D721Med (cell line): ENCODE measurements at regions not wholly inside any gene's neighbourhood (a gene's known extent, or its start where the extent isn't known, plus 50 kb on each side); places are given as distances from the start of the nearest gene placed in this dataset.

Experiments used
- DNase-seq: peaks from one replicate; pipeline ENCODE4 v3.0.0; 2011; ENCODE audit warnings: low spot score; ENCODE audit not compliant: insufficient read length
- FAIRE-seq: peaks from 2 replicates; lab custom pipeline; 2011; peaks lifted over from hg19 to GRCh38; lab: Jason Lieb, UNC
- TF ChIP-seq, protein P1 (sequence below): IDR thresholded peaks from 2 replicates; pipeline ENCODE4 v1.5.1; 2012; ENCODE audit warnings: mild to moderate bottlenecking, control low read depth; ENCODE audit not compliant: insufficient read depth; ENCODE audit errors: missing control alignments

DNA sequence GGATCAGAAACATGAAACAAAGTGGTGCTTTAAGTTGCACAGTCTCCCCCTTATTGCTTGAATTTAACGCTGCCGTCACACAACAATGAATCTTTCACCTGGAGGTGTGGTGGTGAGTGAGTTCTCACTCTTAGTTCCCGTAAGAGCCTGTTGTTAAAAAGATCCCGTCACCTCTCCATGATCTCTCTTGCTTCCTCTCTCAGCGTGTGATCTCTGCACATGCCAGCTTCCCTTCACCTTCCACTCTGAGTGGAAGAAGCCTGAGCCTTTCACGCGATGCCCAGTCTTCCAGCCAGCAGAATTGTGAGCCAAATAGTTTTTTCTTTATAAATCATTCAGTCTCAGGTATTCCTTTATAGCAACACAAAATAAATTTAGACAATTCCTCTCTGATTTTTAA, 136.7 kb upstream of the CHL1 start:
- FAIRE-seq (no peak), DNase-seq (no peak)
- TF ChIP-seq, protein P1, sequence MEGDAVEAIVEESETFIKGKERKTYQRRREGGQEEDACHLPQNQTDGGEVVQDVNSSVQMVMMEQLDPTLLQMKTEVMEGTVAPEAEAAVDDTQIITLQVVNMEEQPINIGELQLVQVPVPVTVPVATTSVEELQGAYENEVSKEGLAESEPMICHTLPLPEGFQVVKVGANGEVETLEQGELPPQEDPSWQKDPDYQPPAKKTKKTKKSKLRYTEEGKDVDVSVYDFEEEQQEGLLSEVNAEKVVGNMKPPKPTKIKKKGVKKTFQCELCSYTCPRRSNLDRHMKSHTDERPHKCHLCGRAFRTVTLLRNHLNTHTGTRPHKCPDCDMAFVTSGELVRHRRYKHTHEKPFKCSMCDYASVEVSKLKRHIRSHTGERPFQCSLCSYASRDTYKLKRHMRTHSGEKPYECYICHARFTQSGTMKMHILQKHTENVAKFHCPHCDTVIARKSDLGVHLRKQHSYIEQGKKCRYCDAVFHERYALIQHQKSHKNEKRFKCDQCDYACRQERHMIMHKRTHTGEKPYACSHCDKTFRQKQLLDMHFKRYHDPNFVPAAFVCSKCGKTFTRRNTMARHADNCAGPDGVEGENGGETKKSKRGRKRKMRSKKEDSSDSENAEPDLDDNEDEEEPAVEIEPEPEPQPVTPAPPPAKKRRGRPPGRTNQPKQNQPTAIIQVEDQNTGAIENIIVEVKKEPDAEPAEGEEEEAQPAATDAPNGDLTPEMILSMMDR, result no peak

- FAIRE-seq, result no peak
- TF ChIP-seq, protein P1, result no peak
- no peak for DNase-seq
Measured at GRCh38 chr3:63095-63765, 133.3 kb upstream of the CHL1 start.

DNA sequence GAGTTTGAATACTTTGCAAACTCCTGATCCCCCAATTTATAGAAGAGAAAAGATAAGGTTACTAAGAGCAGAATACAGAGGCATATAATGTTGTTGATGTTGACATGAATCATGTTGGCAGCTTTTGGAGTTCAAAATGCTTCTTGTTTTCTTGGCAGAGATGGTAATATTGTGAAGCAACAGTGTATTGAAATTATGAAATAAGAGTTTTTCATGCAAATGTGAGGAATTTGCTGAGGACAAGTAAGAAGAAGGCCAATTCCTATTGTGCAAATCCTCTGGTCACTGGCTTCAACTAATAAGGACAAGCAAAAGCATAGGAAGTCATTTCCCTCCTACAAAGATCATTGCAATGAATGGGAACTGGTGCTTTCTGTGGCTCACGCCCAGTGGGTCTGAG, 126.9 kb upstream of the CHL1 start:
- TF ChIP-seq, protein P1, result no peak
- no peak for DNase-seq
- no peak for FAIRE-seq

DNA sequence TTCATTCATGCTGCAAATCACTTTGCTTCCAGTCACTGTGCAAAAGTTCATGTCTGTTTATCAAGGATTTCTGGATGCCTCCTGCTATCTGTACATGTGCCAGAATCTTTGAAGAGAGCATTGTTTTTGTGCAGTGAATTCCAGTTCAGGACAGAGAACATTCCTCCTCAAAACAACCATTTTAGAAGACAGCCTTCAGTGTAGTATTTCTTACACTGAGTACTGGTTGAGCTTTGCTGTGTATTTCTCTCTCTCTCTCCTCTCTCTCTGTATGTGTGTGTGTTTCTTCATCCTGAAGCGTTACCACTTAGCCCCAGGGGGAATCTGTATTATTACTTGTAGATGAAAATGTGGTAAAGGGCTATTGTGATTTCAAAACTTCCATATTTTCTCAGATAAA, 123.8 kb upstream of the CHL1 start:
- FAIRE-seq (no peak), DNase-seq (no peak)
- TF ChIP-seq, protein P1, result no peak

GRCh38 chr3:73271-73670, 123.3 kb upstream of the CHL1 start:
- DNase-seq, result no peak
- TF ChIP-seq, protein P1, result no peak
- no peak for FAIRE-seq

- TF ChIP-seq, protein P1, result no peak
Measured at GRCh38 chr3:74676-75243, 121.8 kb upstream of the CHL1 start.

GRCh38 chr3:75260-75659, 121.3 kb upstream of the CHL1 start:
- DNase-seq, result no peak
- TF ChIP-seq, protein P1, result no peak
- FAIRE-seq, result no peak

More at GRCh38 chr3:74676-75243, 121.8 kb upstream of the CHL1 start:
- FAIRE-seq, result no peak
- no peak for DNase-seq
